Nephron progenitor cell (in vitro differentiated cells): ENCODE measurements at regions not wholly inside any gene's neighbourhood (a gene's known extent, or its start where the extent isn't known, plus 50 kb on each side); places are given as distances from the start of the nearest gene placed in this dataset.

Experiments
- DNase-seq: peaks from one replicate; pipeline ENCODE4 v3.0.0; 2021
- H3K27ac Mint-ChIP-seq: 2 replicates; pipeline ENCODE4 v1.8.0; 2021; ENCODE audit warnings: mild to moderate bottlenecking, moderate library complexity, mixed read lengths
- H3K27me3 Mint-ChIP-seq: 2 replicates; pipeline ENCODE4 v1.8.0; 2021; ENCODE audit warnings: mild to moderate bottlenecking, low read depth, mixed read lengths; ENCODE audit not compliant: poor library complexity
- H3K36me3 Mint-ChIP-seq: 2 replicates; pipeline ENCODE4 v1.8.0; 2021; ENCODE audit warnings: low read depth, mixed read lengths
- H3K4me1 Mint-ChIP-seq: 2 replicates; pipeline ENCODE4 v1.8.0; 2021; ENCODE audit warnings: mixed read lengths
- H3K4me3 Mint-ChIP-seq: 2 replicates; pipeline ENCODE4 v1.8.0; 2021; ENCODE audit warnings: mild to moderate bottlenecking, moderate library complexity, mixed read lengths
- H3K9me3 Mint-ChIP-seq: 2 replicates; pipeline ENCODE4 v1.8.0; 2021; ENCODE audit warnings: mild to moderate bottlenecking, moderate library complexity, mixed read lengths
- TF ChIP-seq, protein P1 (sequence below): fragments of 200-600 bp; sonication (generic); IDR thresholded peaks from 2 replicates; pipeline ENCODE4 v1.5.0; 2021; ENCODE audit warnings: antibody characterized with exemption

DNA sequence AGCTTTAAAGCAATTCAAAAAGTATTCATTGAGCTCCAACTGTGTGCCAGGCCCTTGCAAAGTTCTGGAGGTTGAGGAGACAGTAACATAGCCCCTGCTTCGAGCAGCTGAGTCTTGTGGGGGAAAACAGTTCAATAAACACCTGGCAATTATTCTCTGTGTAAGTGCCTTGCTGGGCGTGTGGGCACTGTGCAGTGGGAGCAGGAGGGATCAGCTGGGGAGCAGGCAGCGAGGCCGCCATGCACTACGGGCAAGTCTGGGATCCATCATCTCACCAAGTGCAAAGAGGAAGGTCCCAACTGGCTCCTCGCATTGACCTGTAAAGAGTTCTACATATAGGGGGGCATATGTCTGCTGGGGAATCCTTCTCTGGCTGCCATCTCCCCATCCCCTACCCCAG is 342.2 kb upstream of the HS6ST1 start:
- H3K27me3 Mint-ChIP-seq = peaks cover 14% of the 10 kb centered on the region
- H3K4me3 Mint-ChIP-seq = no peak overlapping the region
- peaks cover 10% of the 10 kb centered on the region for H3K4me1 Mint-ChIP-seq
- no peak overlapping the region for H3K27ac Mint-ChIP-seq
- no peak for DNase-seq
- no peaks in the 10 kb centered on the region for H3K36me3 Mint-ChIP-seq
- peaks cover 5% of the 10 kb centered on the region for H3K9me3 Mint-ChIP-seq
- TF ChIP-seq, protein P1, sequence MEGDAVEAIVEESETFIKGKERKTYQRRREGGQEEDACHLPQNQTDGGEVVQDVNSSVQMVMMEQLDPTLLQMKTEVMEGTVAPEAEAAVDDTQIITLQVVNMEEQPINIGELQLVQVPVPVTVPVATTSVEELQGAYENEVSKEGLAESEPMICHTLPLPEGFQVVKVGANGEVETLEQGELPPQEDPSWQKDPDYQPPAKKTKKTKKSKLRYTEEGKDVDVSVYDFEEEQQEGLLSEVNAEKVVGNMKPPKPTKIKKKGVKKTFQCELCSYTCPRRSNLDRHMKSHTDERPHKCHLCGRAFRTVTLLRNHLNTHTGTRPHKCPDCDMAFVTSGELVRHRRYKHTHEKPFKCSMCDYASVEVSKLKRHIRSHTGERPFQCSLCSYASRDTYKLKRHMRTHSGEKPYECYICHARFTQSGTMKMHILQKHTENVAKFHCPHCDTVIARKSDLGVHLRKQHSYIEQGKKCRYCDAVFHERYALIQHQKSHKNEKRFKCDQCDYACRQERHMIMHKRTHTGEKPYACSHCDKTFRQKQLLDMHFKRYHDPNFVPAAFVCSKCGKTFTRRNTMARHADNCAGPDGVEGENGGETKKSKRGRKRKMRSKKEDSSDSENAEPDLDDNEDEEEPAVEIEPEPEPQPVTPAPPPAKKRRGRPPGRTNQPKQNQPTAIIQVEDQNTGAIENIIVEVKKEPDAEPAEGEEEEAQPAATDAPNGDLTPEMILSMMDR = no peak

DNA sequence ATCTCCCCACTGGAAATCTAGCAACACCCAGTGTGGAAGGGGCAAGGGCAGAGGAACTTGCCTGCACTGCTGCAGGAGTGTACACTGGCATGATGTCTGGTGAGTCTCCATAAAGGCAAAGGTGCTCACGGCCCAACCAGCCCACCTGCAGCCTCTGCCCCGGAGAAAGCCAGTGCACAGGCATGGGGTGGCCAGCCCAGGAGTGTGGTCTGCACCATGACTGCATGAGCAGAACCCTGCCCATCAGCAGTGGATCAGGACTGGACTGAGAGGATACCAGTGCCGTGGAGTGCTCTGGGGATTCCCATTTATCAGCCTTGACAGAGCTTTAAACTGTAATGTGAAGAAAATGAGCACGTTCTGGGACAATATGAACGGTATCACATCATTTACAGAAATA is 342.6 kb upstream of the HS6ST1 start:
- Mint-ChIP-seq H3K27me3 (peaks cover 14% of the 10 kb centered on the region), H3K4me3 (no peak overlapping the region), H3K4me1 (peaks cover 10% of the 10 kb centered on the region), H3K36me3 (no peaks in the 10 kb centered on the region), H3K27ac (no peak overlapping the region), H3K9me3 (peaks cover 5% of the 10 kb centered on the region)
- TF ChIP-seq, protein P1 = no peak
- no peak for DNase-seq

DNA sequence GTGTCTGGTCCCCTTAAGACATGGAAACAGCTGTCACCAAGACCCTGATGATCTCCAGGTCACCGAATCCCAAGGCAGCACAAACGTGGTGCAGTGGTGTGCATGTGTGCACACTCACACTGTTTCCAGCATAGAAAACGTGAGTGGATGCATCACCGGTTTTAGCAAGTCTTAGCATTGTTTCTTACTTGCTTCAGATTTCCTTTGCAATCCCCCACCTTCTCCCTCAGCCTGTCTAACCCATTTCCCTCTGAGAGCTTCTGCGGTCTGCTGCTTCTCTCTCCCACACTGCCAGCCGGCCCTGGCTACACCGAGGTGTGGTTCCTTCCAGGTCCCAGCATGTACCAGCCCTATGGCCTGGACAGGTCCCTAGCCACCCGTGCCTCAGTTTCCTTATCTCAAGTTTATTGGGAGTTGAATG is 343.4 kb upstream of the HS6ST1 start:
- Mint-ChIP-seq H3K9me3 (peaks cover 4% of the 10 kb centered on the region), H3K4me3 (no peak overlapping the region), H3K27me3 (peaks cover 19% of the 10 kb centered on the region), H3K36me3 (no peaks in the 10 kb centered on the region), H3K27ac (no peak overlapping the region), H3K4me1 (peaks cover 10% of the 10 kb centered on the region)
- TF ChIP-seq, protein P1 = no peak
- DNase-seq = no peak

DNA sequence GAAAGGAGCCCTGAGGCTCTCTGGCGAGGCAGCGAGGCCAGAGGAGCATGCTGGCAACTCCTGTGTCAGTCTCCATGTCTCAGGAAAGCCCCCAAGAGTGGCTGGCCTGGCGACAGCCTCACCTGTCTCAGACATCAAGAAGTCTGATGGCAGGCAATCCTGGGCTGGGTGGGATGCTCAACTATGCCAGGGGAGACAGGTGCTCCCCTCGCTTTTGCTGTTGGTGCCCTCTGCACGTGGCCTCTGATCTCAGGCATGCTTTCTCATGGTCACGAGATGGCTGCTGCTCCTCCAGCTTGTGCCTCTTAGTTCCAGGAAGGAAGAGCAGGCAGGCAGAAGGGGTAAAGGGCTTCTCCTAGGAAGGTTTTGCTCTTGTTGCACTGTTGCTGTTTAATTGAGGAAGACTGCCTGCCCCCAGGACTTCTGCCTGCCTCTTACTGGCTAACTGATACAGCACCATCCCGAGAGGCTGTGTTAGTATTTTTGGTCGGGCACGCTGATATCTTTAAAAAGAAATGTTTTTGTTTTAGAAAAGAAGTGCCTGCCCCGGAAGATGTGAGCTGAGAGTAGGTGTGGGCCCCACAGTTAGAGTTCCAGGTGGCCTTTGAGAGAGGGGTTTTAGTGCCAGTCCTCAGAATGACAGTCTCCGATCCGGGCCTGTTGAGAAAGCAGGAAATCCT is 344.8 kb upstream of the HS6ST1 start:
- TF ChIP-seq, protein P1 = no peak
- H3K27ac Mint-ChIP-seq = peak overlapping the region; percentile 58
- H3K4me1 Mint-ChIP-seq = peaks cover 10% of the 10 kb centered on the region
- no peak overlapping the region for H3K4me3 Mint-ChIP-seq
- peaks cover 18% of the 10 kb centered on the region for H3K27me3 Mint-ChIP-seq
- no peaks in the 10 kb centered on the region for H3K9me3 Mint-ChIP-seq
- H3K36me3 Mint-ChIP-seq = no peaks in the 10 kb centered on the region
- no peak for DNase-seq

DNA sequence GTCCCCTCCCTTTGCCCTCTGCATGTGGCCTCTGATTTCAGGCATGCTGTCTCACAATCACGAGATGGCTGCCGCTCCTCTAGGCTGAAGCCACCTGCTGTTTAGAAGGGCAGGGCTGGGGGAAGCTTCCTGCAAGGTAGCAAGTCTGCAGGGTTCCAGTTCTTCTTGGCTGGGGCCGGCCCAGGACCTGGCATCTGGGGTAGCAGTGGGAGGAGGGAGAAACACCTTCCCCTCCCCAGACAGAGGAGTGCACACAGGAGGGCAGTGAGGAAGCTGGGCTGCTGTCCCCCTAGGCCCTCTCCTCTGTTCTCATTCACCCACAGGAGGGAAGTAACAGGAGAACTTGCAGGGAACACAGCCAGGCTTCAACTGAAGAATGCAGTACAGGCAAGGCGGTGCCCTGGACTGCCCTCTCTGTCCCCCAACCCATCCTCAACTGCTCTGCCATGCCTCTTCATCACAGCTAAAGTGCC is 345.9 kb upstream of the HS6ST1 start:
- Mint-ChIP-seq H3K4me3 (no peak overlapping the region), H3K27me3 (peaks cover 16% of the 10 kb centered on the region), H3K36me3 (no peaks in the 10 kb centered on the region), H3K4me1 (peaks cover 10% of the 10 kb centered on the region), H3K27ac (peak overlapping the region; percentile 75), H3K9me3 (no peaks in the 10 kb centered on the region)
- TF ChIP-seq, protein P1 = no peak
- no peak for DNase-seq

DNA sequence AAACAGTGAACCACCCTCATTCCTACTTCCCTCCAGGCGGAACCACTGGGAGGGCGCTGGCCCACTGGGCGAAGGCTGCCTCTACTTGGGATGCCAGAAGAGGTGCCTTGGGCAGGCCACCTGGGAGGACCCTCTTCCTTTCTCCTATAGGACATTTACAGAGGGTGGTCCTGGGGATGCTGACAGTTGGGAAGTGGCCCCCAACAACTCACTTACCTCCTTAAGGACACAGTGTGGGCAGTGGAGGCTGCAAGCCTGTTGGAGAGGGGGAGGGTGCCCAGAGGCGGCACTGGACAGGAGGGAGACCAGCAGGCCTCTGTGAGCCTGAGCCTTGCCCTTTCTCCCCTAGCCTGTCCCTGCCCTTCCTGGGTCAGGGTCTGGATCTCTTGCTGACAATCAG is 346.4 kb upstream of the HS6ST1 start:
- H3K9me3 Mint-ChIP-seq = peaks cover 4% of the 10 kb centered on the region
- peak overlapping the region; percentile 75 for H3K27ac Mint-ChIP-seq
- peaks cover 16% of the 10 kb centered on the region for H3K27me3 Mint-ChIP-seq
- peaks cover 10% of the 10 kb centered on the region for H3K4me1 Mint-ChIP-seq
- DNase-seq = no peak
- no peaks in the 10 kb centered on the region for H3K36me3 Mint-ChIP-seq
- H3K4me3 Mint-ChIP-seq = no peak overlapping the region
- TF ChIP-seq, protein P1 = no peak
